Lower leg skin (tissue), 3 donors: ENCODE measurements at regions not wholly inside any gene's neighbourhood (a gene's known extent, or its start where the extent isn't known, plus 50 kb on each side); places are given as distances from the start of the nearest gene placed in this dataset.

ENCODE experiments used
- CTCF ChIP-seq, 3 donors: fragments of 450-650 bp; IDR thresholded peaks; one replicate each; pipeline ENCODE4 v1.5.1; 2016; ENCODE audit warnings: antibody characterized with exemption in 3 of 3, mild to moderate bottlenecking in 3 of 3, moderate library complexity in 2 of 3
- POLR2A ChIP-seq, 2 donors: fragments of 450-650 bp; IDR thresholded peaks; one replicate each; pipeline ENCODE4 v1.6.1; 2016 to 2017; ENCODE audit warnings: antibody characterized with exemption in 2 of 2, mild to moderate bottlenecking in 1 of 2, moderate library complexity in 1 of 2

GRCh38 chr13:62482351-62482750 is 1066.7 kb upstream of the PCDH20 start:
- no peak for TF ChIP-seq CTCF (IDR thresholded peaks at IDR 0.05)
- TF ChIP-seq POLR2A (IDR thresholded peaks at IDR 0.05), result no peak
